GM21723 (cell line): ENCODE measurements at regions not wholly inside any gene's neighbourhood (a gene's known extent, or its start where the extent isn't known, plus 50 kb on each side); places are given as distances from the start of the nearest gene placed in this dataset.

Experiments
- ATAC-seq: cut with Tn5 transposase; IDR thresholded peaks from one replicate; pipeline ENCODE4 v1.9.1; 2021; ENCODE audit warnings: mild to moderate bottlenecking, moderate library complexity; ENCODE audit not compliant: unreplicated experiment

GRCh38 chr4:156255230-156256007, 301.8 kb upstream of the CTSO start:
- no peak for ATAC-seq

DNA sequence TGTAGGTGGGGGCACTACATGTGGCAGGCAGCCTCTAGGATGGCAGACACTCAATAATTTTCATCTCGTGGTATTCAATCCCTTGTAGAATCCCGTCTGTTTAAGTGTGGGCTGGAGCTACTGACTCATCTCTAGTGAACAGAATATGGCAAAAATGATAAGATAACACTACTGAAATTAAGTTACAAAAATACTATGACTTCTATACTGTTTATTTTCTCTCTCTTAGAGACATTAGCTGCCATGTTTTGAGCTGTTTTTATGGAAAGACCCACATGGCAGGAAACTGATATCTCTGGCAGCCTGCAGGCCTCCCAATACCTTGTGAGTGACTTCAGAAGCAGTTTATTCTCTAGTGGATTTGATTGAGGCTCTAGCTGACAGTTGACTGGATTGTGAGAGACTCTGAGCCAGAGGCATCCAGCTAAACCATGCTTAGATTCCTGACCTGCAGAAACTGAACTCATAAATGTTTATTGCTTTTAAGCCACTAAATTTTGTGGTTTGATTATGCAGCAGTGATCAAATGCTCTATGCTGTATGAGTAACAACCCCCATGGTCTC, 298.8 kb upstream of the CTSO start:
- ATAC-seq, result no peak

DNA sequence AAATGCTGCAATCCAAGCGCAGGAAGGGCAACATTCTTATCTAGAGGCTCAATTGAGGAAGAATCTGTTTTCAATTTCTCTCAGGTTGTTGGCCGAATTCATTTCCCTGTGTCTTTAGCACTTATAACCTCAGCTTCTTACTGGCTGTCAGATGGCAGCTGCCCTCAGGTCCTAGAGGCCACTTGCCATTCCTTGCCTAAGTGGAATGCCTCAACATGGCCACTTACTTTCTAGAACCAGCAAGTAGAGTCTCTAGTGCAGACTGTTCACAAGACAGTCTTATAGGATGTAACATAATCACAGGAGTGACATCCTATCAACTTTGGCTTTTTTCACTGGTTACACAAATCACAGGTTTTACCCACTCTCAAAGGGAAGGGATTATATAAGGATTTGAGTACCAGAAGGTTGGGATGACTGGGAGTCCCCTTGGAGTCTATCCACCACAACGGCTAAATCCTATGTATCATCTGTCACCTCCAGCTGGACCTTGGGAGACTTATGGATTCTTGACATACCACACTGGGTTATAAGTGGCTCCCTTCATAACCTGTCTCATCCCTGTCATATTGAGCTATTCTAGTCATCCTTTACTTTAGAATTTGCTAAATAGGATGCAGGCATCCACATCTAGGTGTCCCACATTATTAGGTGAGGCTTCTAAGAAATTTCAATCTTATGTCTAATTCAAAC, 297.9 kb upstream of the CTSO start:
- no peak for ATAC-seq

- no peak for ATAC-seq
Measured at GRCh38 chr4:156248917-156249316, 295.3 kb upstream of the CTSO start.

DNA sequence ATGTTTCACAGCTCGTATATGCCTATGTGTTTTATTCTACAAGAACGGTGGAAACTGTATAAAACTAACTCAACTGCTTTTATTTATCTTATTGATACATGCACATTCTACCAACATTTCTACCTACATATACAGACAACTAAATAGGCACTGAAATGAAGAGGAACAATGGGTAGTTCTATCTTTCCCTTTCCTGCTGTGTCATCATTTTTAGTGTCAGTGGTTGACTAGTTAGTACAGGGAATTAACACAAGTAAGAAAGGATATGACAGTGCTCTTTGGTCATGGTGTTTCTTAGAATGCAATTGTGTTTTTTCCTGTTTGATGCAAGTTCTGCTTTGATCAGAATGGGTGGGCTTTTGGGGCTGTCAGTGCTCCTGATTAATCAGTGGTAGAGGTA, 293.8 kb upstream of the CTSO start:
- ATAC-seq, result no peak

- ATAC-seq, result no peak
Measured at GRCh38 chr4:156243015-156243414, 289.3 kb upstream of the CTSO start.

GRCh38 chr4:156242390-156242789, 288.7 kb upstream of the CTSO start:
- ATAC-seq, result no peak

DNA sequence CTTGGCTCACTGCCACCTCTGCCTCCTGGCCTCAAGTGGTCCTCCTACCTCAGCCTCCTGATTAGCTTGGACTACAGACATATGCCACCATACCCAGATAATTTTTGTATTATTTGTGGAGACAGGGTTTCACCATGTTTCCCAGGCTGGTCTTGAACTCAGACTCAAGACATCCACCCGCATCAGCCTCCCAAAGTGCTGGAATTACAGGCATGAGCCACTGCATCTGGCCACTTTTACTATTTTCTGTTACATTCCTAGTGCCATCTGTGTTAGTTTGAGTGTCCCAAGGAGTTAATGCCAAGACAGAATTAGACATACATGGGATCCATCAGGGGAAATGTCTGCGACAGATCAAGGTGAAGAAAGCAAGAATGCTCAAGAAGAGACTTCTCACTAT, 288.2 kb upstream of the CTSO start:
- ATAC-seq, result no peak

GRCh38 chr4:156238171-156238570, 284.5 kb upstream of the CTSO start:
- no peak for ATAC-seq

DNA sequence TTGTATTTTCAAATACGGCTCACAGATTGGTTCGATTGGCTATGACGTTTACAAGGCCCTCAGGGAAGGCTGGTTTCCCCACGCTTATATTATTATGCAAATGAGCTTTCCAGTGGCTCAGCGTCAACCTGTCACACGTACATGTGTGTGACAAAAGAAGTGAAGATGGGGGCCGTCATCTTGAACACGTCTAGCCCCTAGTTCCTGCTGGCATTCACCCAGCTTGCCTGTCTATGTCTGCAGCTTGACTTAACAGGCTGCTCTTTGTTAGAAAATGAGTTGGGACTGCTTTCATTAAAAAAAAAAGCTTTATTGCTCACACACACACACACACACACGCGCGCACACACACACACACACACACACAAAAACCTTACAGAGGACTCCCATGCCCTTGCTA, 283.6 kb upstream of the CTSO start:
- ATAC-seq, result no peak

GRCh38 chr4:156230176-156230575, 276.5 kb upstream of the CTSO start:
- ATAC-seq, result no peak

- ATAC-seq, result no peak
Measured at GRCh38 chr4:156228676-156229075, 275.0 kb upstream of the CTSO start.

- no peak for ATAC-seq
Measured at GRCh38 chr4:156227321-156227720, 273.7 kb upstream of the CTSO start.

- ATAC-seq, result no peak
Measured at GRCh38 chr4:156223985-156224384, 270.3 kb upstream of the CTSO start.

GRCh38 chr4:156217236-156217635, 263.6 kb upstream of the CTSO start:
- ATAC-seq, result no peak

DNA sequence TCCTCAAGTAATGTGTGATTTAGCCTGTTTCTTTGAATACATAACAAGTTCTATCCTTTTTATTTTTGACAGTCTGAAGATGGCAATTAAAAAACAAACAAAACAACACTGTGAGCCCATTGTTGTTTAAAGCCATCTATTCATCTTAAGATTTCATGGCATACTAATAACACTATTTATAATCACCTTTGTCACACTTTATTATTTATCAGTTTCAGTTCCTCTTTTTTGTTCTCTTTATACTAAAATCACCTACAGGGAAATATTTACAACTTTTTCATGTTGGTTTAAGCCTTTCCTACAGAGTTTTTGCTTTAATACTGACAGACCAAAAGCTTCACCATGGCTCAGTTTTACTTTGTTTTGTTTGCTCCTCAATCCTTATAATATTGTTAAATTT, 247.4 kb upstream of the CTSO start:
- ATAC-seq, result peak; percentile 95

DNA sequence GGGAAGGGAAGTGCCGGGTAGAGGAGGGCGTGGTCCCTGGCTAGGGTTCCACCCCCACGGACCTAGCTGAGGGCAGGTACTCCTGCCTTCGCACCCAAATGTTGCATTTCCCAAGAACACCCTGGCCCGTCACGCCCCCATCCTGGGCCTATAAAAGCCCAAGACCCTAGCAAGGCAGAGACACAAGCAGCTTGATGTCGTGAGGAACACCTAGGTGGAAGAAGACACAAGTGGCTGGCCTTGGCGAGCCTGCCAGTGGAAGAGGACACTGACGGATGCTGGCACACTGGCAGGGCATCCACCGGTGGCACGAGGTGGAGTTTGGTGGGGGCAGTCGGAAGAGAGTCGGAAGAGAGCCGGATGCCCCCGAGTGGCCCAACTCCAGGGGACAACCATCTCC, 244.8 kb upstream of the CTSO start:
- no peak for ATAC-seq

GRCh38 chr4:156197216-156197615, 243.6 kb upstream of the CTSO start:
- no peak for ATAC-seq

- ATAC-seq, result no peak
Measured at GRCh38 chr4:156196722-156197121, 243.1 kb upstream of the CTSO start.

DNA sequence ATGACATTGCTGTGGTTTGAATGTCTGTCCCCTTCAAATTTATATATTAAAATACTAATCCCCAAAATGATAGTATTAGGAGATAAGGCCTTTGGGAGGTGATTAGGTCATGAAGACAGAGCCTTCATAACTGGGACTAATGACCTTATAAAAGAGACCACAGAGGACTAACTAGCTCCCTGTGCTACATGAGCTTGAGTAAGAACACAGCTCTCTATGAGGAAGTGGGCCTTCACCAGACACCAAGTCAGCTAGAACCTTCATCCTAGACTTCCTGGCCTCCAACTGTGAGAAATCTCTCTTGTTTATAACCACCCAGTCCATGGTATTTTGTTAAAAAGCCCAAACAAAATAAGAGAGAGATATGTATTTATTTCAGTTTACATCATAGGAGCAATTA, 242.2 kb upstream of the CTSO start:
- peak; percentile 94 for ATAC-seq

GRCh38 chr4:156194896-156195295, 241.2 kb upstream of the CTSO start:
- ATAC-seq, result no peak

- no peak for ATAC-seq
Measured at GRCh38 chr4:156193800-156194199, 240.1 kb upstream of the CTSO start.
